Smooth muscle cell (in vitro differentiated cells): ENCODE measurements at regions not wholly inside any gene's neighbourhood (a gene's known extent, or its start where the extent isn't known, plus 50 kb on each side); places are given as distances from the start of the nearest gene placed in this dataset.

Source experiments
- DNase-seq: peaks from one replicate; lab custom pipeline; 2025; ENCODE audit not compliant: unreplicated experiment; lab: John Stamatoyannopoulos, UW
- H2AFZ ChIP-seq: fragments of 200-600 bp; sonication (generic); 2 replicates; pipeline ENCODE4 v1.6.0; 2016; ENCODE audit warnings: antibody characterized with exemption, low read depth, mild to moderate bottlenecking
- H3F3A ChIP-seq: fragments of 200-600 bp; sonication (generic); 2 replicates; pipeline ENCODE4 v1.6.0; 2017; ENCODE audit warnings: antibody characterized with exemption, low read depth
- H3K27ac ChIP-seq: fragments of 200-600 bp; sonication (generic); 2 replicates; pipeline ENCODE4 v1.5.1; 2016; ENCODE audit warnings: low read depth, mild to moderate bottlenecking
- H3K27me3 ChIP-seq: fragments of 200-600 bp; sonication (generic); 2 replicates; pipeline ENCODE4 v1.6.1; 2016; ENCODE audit warnings: low read depth, mild to moderate bottlenecking
- H3K36me3 ChIP-seq: fragments of 200-600 bp; sonication (generic); 2 replicates; pipeline ENCODE4 v1.5.1; 2016; ENCODE audit warnings: low read depth
- H3K4me1 ChIP-seq: fragments of 200-600 bp; sonication (generic); 2 replicates; pipeline ENCODE4 v1.5.1; 2016; ENCODE audit warnings: low read depth
- H3K4me2 ChIP-seq: fragments of 200-600 bp; sonication (generic); 2 replicates; pipeline ENCODE4 v1.6.0; 2016; ENCODE audit warnings: mild to moderate bottlenecking
- H3K4me3 ChIP-seq: fragments of 200-600 bp; sonication (generic); 2 replicates; pipeline ENCODE4 v1.5.1; 2016; ENCODE audit warnings: mild to moderate bottlenecking
- H3K79me2 ChIP-seq: fragments of 200-600 bp; sonication (generic); 2 replicates; pipeline ENCODE4 v1.6.0; 2016; ENCODE audit warnings: low read depth, mild to moderate bottlenecking
- H3K9ac ChIP-seq: fragments of 200-600 bp; sonication (generic); 2 replicates; pipeline ENCODE4 v1.6.0; 2016; ENCODE audit warnings: low read depth
- H3K9me3 ChIP-seq: fragments of 200-600 bp; sonication (generic); replicated peaks from 2 replicates; pipeline ENCODE4 v1.5.1; 2016; ENCODE audit warnings: low read depth
- H4K20me1 ChIP-seq: fragments of 200-600 bp; sonication (generic); 2 replicates; pipeline ENCODE4 v1.6.0; 2016; ENCODE audit warnings: low read depth
- WGBS: methylation state at CpG from one replicate; pipeline ENCODE4 v1.1.7; 2016; ENCODE audit warnings: low lambda C conversion rate; 5-methylcytosine and 5-hydroxymethylcytosine counted together
- TF ChIP-seq, protein P1 (sequence below): fragments of 200-600 bp; sonication (generic); IDR thresholded peaks from 2 replicates; pipeline ENCODE4 v1.5.1; 2017; ENCODE audit warnings: borderline replicate concordance, mild to moderate bottlenecking, antibody characterized with exemption; ENCODE audit not compliant: insufficient read depth, poor library complexity, severe bottlenecking

DNA sequence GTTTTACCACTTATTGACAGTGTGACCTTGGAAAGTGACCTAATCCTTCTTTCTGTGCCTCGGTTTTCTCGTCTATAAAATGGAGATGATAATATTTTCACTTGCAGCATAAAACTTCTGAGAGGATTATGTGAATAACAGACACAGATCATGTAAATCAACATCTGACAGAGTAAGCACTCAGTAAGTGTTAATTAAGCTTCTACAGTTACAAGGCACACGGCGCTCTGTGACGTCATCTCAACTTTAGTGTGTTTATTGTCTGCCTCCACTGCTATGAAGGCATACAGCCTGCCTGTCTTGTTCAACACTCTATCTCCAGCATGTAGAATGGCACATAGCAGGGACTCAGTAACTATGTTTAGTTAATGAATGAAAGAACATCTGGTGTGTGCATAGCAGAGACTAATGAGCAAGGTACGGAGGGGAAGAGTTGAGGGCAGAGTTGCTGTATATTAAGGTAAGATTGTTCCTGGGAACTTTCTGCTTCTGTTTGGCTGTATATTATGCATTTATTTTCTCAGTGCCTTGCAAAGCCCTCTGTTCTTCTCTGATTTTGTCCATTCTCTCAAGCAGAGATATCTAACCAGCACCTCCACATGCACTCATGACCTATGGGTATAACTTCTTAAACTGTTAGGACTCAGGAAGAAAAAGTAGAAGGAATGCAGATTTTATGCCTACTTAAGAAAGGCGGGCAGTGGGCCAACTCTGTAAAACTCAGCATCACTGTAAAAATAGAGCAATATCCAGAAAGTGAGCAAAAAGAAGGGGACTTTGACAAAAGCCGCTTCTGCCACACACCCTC is 66.4 kb upstream of the STMND1 start:
- H3K4me3 ChIP-seq = no peak overlapping the region
- H3K79me2 ChIP-seq = no peaks in the 10 kb centered on the region
- H2AFZ ChIP-seq = no peak overlapping the region
- no peaks in the 10 kb centered on the region for H3K9me3 ChIP-seq
- no peak overlapping the region for H3K4me2 ChIP-seq
- DNase-seq = no peak
- 66% methylated on average over 8 of the region's 8 CpGs for WGBS
- TF ChIP-seq, protein P1, sequence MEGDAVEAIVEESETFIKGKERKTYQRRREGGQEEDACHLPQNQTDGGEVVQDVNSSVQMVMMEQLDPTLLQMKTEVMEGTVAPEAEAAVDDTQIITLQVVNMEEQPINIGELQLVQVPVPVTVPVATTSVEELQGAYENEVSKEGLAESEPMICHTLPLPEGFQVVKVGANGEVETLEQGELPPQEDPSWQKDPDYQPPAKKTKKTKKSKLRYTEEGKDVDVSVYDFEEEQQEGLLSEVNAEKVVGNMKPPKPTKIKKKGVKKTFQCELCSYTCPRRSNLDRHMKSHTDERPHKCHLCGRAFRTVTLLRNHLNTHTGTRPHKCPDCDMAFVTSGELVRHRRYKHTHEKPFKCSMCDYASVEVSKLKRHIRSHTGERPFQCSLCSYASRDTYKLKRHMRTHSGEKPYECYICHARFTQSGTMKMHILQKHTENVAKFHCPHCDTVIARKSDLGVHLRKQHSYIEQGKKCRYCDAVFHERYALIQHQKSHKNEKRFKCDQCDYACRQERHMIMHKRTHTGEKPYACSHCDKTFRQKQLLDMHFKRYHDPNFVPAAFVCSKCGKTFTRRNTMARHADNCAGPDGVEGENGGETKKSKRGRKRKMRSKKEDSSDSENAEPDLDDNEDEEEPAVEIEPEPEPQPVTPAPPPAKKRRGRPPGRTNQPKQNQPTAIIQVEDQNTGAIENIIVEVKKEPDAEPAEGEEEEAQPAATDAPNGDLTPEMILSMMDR = no peak
- H3K9ac ChIP-seq = no peak overlapping the region
- H3F3A ChIP-seq = no peaks in the 10 kb centered on the region
- no peak overlapping the region for H3K27ac ChIP-seq
- H3K27me3 ChIP-seq = no peaks in the 10 kb centered on the region
- no peaks in the 10 kb centered on the region for H3K36me3 ChIP-seq
- no peaks in the 10 kb centered on the region for H4K20me1 ChIP-seq
- H3K4me1 ChIP-seq = no peaks in the 10 kb centered on the region

DNA sequence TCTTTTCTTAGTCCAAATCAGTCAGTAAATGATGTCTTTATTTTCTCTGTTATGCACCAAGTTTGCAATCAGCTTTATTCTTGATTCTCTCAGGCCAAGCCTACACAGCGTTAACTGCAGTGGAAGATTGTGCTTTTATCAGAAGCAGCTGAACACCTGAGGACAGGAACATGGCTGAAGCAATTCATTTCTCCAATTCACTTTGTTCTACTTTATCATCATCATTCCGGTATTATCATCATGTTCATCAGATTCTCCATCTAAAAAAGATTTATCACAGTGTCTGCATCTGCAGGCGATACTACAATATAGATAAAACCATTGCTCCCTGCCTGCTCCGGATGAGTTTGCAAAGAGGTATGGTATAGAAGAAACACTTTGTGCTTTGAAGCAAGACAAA is 68.1 kb upstream of the STMND1 start:
- DNase-seq = no peak
- H3K4me3 ChIP-seq = no peak overlapping the region
- no peak overlapping the region for H2AFZ ChIP-seq
- TF ChIP-seq, protein P1 = no peak
- peak overlapping the region; percentile 90 for H3K27ac ChIP-seq
- H3K79me2 ChIP-seq = no peaks in the 10 kb centered on the region
- no peaks in the 10 kb centered on the region for H3K36me3 ChIP-seq
- H3F3A ChIP-seq = no peaks in the 10 kb centered on the region
- 80% methylated on average over 4 of the region's 4 CpGs for WGBS
- no peak overlapping the region for H3K9ac ChIP-seq
- H3K27me3 ChIP-seq = no peaks in the 10 kb centered on the region
- H3K4me2 ChIP-seq = peak overlapping the region; percentile 79
- no peaks in the 10 kb centered on the region for H4K20me1 ChIP-seq
- no peaks in the 10 kb centered on the region for H3K4me1 ChIP-seq
- no peaks in the 10 kb centered on the region for H3K9me3 ChIP-seq

DNA sequence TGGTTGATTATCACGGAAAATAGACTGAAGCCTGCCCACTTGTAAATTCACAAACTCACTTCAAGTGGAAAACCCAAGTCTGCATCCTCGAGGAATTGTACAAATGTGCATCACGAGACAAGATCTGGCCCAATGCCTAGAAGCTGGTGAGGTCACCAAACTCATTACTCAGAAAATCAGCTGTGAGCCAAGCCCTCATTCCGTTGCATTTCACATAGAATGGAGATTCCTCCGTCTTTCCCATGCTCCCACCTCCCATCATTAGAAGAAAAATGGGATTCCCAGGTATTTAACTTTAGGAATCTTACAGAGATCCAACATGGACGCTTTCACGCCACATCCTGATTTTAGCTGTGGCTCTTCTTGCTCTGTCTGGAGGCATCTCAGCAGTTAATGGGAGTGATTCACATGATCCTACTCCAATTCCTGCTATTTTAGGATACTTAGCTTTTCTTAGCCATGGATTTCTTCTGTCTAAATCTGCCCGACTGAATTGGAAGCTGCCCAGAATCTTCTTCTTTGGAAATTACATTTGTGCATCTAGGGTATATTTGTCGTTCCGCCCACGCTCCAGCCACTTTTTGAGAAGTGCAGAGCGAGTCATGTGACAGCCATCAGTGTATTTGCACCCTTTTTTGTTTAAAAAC is 68.7 kb upstream of the STMND1 start:
- WGBS = 42% methylated on average over 12 of the region's 12 CpGs
- no peak overlapping the region for H3K4me3 ChIP-seq
- H3K27ac ChIP-seq = peak overlapping the region; percentile 90
- peak overlapping the region; percentile 26 for H3K9ac ChIP-seq
- no peaks in the 10 kb centered on the region for H3F3A ChIP-seq
- peak overlapping the region; percentile 79 for H3K4me2 ChIP-seq
- no peaks in the 10 kb centered on the region for H3K4me1 ChIP-seq
- no peaks in the 10 kb centered on the region for H3K9me3 ChIP-seq
- peak overlapping the region; percentile 68 for H2AFZ ChIP-seq
- TF ChIP-seq, protein P1 = no peak
- peak; percentile 35 for DNase-seq
- H4K20me1 ChIP-seq = no peaks in the 10 kb centered on the region
- H3K79me2 ChIP-seq = no peaks in the 10 kb centered on the region
- no peaks in the 10 kb centered on the region for H3K27me3 ChIP-seq
- H3K36me3 ChIP-seq = no peaks in the 10 kb centered on the region
